HG03025 (cell line): ENCODE measurements at regions not wholly inside any gene's neighbourhood (a gene's known extent, or its start where the extent isn't known, plus 50 kb on each side); places are given as distances from the start of the nearest gene placed in this dataset.

Source experiments
- ATAC-seq: cut with Tn5 transposase; IDR thresholded peaks from one replicate; pipeline ENCODE4 v1.9.1; 2021; ENCODE audit warnings: mild to moderate bottlenecking, moderate library complexity; ENCODE audit not compliant: unreplicated experiment, low FRiP score

- ATAC-seq, result no peak
Observed at GRCh38 chr6:15852289-15852688, 189.5 kb upstream of the DTNBP1 start.

- no peak for ATAC-seq
Observed at GRCh38 chr6:15849395-15849794, 186.6 kb upstream of the DTNBP1 start.

DNA sequence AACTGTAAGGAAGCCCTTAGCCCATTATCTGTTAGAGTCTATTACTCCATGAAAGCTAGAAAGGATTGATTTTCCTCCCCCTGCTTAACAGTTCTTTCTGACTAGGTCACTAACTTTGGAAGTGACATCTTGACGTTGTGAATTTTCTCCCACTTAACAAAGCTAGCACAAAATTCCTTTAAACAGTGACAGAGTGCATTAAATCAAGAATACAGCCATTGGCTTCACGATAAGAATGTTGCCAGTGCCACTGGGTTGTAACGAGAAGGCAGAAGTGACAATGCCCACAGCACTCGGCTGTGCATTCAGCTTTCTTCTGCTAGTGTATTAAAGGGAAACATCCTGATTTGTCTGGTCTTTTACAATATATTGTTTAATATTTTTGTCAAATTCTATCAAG lies 182.7 kb upstream of the DTNBP1 start:
- no peak for ATAC-seq

DNA sequence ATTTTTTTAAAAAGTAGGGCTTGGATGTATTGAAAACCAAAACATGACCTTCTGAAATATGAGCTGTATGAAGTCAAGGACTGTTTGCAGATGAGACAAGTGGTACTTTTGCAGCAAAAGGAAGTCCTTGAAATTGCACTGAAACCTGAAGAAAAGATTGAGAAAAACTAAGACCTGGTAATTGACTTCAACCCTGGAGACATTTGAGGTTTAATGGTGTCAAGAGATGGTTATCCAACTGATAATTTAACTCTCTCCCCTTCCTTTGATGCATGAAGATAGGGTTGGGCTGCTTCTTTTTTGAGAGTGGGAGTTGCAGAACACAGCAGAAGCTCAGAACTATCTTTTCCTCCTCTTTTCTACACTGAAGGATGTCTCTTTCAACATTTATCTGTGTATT lies 180.9 kb upstream of the DTNBP1 start:
- no peak for ATAC-seq

GRCh38 chr6:15843226-15843625 lies 180.4 kb upstream of the DTNBP1 start:
- no peak for ATAC-seq

GRCh38 chr6:15842727-15843117 lies 179.9 kb upstream of the DTNBP1 start:
- ATAC-seq, result no peak

DNA sequence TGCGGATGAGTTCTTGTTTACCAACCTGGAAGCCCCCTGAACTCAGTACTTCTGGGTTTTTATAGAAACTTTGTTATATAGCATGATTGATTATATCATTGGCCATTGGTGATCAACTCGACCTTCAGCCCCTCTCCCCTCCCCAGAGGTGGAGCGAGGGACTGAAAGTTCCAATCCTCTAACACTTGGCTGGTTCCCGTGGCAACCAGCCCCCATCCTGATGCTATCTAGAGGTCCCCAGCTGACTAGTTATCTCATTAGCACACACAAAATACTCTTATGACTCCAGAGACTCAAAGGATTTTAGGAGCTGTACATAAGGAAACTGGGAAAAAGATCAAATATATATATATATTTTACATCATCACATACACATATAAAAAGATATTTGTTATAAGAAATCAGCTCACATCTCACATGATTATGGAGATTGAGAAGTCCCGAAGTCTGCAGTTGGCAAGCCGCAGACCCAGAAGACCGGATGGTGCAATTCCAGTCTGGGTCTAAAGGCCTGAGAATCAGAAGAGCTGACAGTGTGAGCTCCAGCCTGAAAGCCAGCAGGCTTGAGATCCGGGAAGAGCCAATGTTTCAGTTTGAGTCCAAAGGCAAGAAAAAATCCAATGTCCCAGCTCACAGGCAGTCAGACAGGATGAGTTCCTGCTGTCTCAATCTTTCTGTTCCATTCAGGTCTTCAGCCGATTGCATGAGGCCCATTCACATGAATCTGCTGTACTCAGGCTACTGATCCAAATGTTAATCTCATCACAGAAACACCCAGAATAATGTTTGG lies 179.3 kb upstream of the DTNBP1 start:
- no peak for ATAC-seq

GRCh38 chr6:15839969-15840541 lies 177.2 kb upstream of the DTNBP1 start:
- ATAC-seq, result no peak

GRCh38 chr6:15837205-15837604 lies 174.4 kb upstream of the DTNBP1 start:
- no peak for ATAC-seq

DNA sequence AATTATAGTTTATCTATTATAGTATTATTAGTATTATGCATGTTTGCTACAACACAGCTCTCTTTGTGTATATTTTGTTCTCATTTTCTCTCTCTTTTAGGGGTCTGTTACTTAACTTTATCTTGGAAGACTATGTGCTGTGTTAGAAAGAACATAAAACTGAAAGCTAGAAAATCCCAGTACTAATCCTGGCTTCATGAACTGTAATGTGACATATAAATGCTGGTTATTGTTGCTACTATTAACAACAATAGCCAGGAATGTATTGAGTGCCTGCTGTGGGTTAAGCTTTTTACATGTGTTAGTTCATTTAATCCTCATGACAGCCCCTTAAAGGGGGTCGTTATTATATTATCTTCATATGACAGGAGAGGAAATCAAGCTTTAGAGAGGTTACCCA lies 170.0 kb upstream of the DTNBP1 start:
- ATAC-seq, result no peak

- ATAC-seq, result no peak
Observed at GRCh38 chr6:15829156-15829555, 166.3 kb upstream of the DTNBP1 start.

GRCh38 chr6:15827496-15828255 lies 164.8 kb upstream of the DTNBP1 start:
- no peak for ATAC-seq

GRCh38 chr6:15826814-15827318 lies 164.0 kb upstream of the DTNBP1 start:
- no peak for ATAC-seq

DNA sequence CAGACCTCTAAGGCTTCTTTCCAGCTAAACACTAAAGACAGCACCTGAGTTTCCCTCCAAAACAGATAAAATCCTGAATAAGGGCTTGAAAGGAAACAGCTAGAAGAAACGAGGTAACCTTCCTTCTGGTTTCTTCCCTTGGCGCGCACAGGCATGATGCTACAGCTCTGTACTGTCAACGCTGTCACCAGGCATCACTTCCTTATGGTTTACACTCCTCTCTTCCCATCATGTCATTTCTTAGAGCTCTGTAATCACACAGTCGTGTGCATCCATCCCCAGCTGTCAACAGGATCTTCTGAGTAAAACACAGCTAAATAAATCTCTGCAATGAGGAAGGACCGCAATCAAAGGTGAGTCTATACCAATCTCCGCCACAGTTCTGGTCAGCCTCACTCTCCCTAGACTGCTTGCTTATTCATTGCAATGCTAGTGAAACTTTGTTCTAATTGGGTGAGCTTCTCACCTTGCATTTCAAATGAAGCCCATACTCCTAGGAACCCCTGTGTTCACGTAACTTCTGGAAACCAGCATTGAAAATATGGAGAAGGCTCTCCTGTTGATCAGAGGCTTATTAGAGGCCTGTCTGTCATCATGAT lies 162.6 kb upstream of the DTNBP1 start:
- ATAC-seq, result no peak

DNA sequence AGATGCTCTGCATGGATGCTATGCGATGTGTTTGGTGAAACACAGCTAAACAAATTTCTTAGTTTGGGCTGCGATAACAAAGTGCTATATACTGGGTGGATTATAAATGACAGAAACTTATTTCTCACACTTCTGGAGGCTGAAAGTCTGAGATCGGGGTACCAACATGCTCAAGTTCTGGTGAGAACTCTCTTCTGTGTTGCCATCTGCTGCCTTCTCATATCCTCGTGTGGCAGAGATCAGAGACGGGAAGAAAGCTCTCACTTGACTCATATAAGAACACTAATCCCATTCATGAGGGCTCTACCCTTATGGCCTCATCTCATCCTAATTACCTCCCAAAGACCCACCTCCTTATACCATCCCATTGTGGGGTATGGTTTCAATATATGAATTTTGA lies 162.0 kb upstream of the DTNBP1 start:
- no peak for ATAC-seq

- ATAC-seq, result no peak
Observed at GRCh38 chr6:15823838-15824414, 161.1 kb upstream of the DTNBP1 start.

GRCh38 chr6:15822835-15823234 lies 160.0 kb upstream of the DTNBP1 start:
- ATAC-seq, result no peak

GRCh38 chr6:15819841-15820240 lies 157.0 kb upstream of the DTNBP1 start:
- no peak for ATAC-seq

DNA sequence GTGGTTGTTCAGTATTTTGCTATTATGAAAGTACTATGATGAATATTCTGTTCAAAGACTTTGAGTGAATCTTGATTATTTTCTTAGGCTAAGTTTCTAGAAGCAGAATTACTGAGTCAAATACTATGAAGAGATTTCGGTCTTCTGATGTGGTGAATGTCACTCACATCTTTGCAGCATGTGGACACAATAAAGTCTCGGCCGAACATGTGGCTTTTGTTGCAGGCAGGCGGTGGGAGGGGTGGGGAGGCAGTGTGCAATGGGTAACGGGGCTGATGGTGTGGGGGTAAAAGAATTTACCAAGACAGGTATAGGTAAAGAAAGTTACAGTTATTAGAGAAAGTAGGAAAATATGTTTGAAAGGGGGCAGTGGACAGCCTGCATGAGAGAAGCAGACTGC lies 156.4 kb upstream of the DTNBP1 start:
- ATAC-seq, result no peak

DNA sequence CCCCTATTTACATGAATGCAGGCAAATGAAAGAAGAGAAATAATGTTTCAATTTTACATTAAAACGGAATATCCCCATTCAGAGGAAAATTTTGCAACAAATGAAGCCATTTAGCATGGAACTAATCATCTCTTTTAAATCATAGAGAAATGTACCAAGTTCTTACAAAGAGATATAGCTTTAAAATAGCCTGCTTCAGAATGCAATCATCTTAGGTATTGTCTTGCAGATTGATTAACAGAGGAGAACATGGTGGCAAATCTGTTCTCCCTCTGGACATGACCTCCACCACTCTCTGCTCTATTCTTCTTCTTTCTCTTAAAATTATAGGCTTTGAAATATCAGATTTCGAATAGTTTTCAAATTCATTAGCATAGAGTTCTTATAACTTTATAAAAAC lies 155.7 kb upstream of the DTNBP1 start:
- no peak for ATAC-seq

- no peak for ATAC-seq
Observed at GRCh38 chr6:15818044-15818443, 155.2 kb upstream of the DTNBP1 start.
